Smooth muscle cell (in vitro differentiated cells): ENCODE measurements at regions not wholly inside any gene's neighbourhood (a gene's known extent, or its start where the extent isn't known, plus 50 kb on each side); places are given as distances from the start of the nearest gene placed in this dataset.

Experiments used
- DNase-seq: peaks from one replicate; lab custom pipeline; 2025; ENCODE audit not compliant: unreplicated experiment; lab: John Stamatoyannopoulos, UW
- H2AFZ ChIP-seq: fragments of 200-600 bp; sonication (generic); 2 replicates; pipeline ENCODE4 v1.6.0; 2016; ENCODE audit warnings: antibody characterized with exemption, low read depth, mild to moderate bottlenecking
- H3F3A ChIP-seq: fragments of 200-600 bp; sonication (generic); 2 replicates; pipeline ENCODE4 v1.6.0; 2017; ENCODE audit warnings: antibody characterized with exemption, low read depth
- H3K27ac ChIP-seq: fragments of 200-600 bp; sonication (generic); 2 replicates; pipeline ENCODE4 v1.5.1; 2016; ENCODE audit warnings: low read depth, mild to moderate bottlenecking
- H3K27me3 ChIP-seq: fragments of 200-600 bp; sonication (generic); 2 replicates; pipeline ENCODE4 v1.6.1; 2016; ENCODE audit warnings: low read depth, mild to moderate bottlenecking
- H3K36me3 ChIP-seq: fragments of 200-600 bp; sonication (generic); 2 replicates; pipeline ENCODE4 v1.5.1; 2016; ENCODE audit warnings: low read depth
- H3K4me1 ChIP-seq: fragments of 200-600 bp; sonication (generic); 2 replicates; pipeline ENCODE4 v1.5.1; 2016; ENCODE audit warnings: low read depth
- H3K4me2 ChIP-seq: fragments of 200-600 bp; sonication (generic); 2 replicates; pipeline ENCODE4 v1.6.0; 2016; ENCODE audit warnings: mild to moderate bottlenecking
- H3K4me3 ChIP-seq: fragments of 200-600 bp; sonication (generic); 2 replicates; pipeline ENCODE4 v1.5.1; 2016; ENCODE audit warnings: mild to moderate bottlenecking
- H3K79me2 ChIP-seq: fragments of 200-600 bp; sonication (generic); 2 replicates; pipeline ENCODE4 v1.6.0; 2016; ENCODE audit warnings: low read depth, mild to moderate bottlenecking
- H3K9ac ChIP-seq: fragments of 200-600 bp; sonication (generic); 2 replicates; pipeline ENCODE4 v1.6.0; 2016; ENCODE audit warnings: low read depth
- H3K9me3 ChIP-seq: fragments of 200-600 bp; sonication (generic); replicated peaks from 2 replicates; pipeline ENCODE4 v1.5.1; 2016; ENCODE audit warnings: low read depth
- H4K20me1 ChIP-seq: fragments of 200-600 bp; sonication (generic); 2 replicates; pipeline ENCODE4 v1.6.0; 2016; ENCODE audit warnings: low read depth
- WGBS: methylation state at CpG from one replicate; pipeline ENCODE4 v1.1.7; 2016; ENCODE audit warnings: low lambda C conversion rate; 5-methylcytosine and 5-hydroxymethylcytosine counted together
- TF ChIP-seq, protein P1 (sequence below): fragments of 200-600 bp; sonication (generic); IDR thresholded peaks from 2 replicates; pipeline ENCODE4 v1.5.1; 2017; ENCODE audit warnings: borderline replicate concordance, mild to moderate bottlenecking, antibody characterized with exemption; ENCODE audit not compliant: insufficient read depth, poor library complexity, severe bottlenecking

DNA sequence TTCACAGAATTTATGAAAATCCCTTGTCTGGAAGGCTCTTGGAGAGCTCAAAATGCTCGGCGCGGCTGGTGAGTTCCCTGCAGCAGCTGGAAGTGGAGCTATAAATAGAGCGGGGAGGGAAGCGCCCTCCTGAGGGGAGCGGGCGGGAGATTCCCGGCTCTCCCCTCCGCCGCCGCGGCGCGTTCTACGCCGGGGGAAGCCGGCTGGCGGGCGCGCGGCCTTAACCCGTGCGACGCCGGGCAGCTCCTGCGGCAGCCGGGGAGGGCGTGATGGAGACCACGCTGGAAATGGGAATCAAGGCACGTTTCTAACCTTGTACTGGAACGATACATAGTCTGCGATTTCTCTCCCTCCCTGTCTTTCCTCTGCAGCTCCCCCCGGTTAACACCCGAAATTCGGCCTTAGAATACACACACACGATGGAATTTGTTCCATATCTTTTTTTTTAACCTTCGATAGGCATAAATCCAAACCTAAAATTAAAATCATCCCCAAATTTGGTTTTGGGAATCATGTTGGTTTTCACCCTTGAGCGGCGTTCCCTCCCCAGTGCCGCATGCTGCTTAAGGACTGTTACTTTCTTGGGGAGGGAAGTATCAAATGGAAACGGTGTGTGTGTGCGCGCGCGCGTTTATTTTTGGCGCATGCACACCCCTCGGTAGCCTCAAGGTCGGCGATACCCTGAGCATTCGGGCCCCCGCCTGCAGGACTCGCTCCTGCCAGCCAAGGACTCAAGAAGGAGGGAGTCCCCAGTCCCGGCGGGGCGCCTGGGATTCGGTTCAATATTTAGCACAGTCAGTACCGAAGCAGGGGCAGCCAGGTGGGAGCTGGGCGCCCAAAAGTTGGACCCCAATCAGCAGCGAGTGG, 306.3 kb upstream of the KCNN2 start:
- Histone ChIP-seq H3K9me3 (no peaks in the 10 kb centered on the region), H3K36me3 (no peaks in the 10 kb centered on the region), H3K4me3 (peak overlapping the region; percentile 71), H2AFZ (peak overlapping the region; percentile 88), H3K27ac (no peak overlapping the region), H3K79me2 (no peaks in the 10 kb centered on the region), H3K27me3 (peaks cover 21% of the 10 kb centered on the region), H3K4me1 (peaks cover 12% of the 10 kb centered on the region), H3K4me2 (peak overlapping the region; percentile 95), H3K9ac (no peak overlapping the region), H3F3A (no peaks in the 10 kb centered on the region), H4K20me1 (no peaks in the 10 kb centered on the region)
- 2% methylated on average over 59 of the region's 60 CpGs for WGBS
- TF ChIP-seq, protein P1, sequence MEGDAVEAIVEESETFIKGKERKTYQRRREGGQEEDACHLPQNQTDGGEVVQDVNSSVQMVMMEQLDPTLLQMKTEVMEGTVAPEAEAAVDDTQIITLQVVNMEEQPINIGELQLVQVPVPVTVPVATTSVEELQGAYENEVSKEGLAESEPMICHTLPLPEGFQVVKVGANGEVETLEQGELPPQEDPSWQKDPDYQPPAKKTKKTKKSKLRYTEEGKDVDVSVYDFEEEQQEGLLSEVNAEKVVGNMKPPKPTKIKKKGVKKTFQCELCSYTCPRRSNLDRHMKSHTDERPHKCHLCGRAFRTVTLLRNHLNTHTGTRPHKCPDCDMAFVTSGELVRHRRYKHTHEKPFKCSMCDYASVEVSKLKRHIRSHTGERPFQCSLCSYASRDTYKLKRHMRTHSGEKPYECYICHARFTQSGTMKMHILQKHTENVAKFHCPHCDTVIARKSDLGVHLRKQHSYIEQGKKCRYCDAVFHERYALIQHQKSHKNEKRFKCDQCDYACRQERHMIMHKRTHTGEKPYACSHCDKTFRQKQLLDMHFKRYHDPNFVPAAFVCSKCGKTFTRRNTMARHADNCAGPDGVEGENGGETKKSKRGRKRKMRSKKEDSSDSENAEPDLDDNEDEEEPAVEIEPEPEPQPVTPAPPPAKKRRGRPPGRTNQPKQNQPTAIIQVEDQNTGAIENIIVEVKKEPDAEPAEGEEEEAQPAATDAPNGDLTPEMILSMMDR = peak; percentile 6
- DNase-seq = peak; percentile 28

DNA sequence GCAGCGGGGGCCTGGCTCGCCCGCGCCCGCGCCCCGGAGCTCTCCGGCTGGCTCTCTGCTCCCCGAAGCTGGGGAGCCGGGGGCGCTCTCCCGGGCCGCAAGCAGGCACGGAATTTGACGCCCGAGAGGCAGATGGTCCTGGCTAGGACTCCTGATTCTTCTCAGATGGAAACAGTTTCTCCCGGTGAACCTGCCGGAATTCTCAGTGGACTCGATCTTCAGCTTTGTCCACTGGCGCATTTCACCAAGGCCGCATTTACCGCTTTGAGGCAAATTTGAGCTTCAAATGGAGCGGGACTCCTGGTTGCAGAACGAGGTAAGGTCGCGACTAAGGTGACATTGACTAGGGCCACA, 305.7 kb upstream of the KCNN2 start:
- H3K4me2 ChIP-seq = peak overlapping the region; percentile 95
- H3K79me2 ChIP-seq = no peaks in the 10 kb centered on the region
- H3K4me1 ChIP-seq = peaks cover 12% of the 10 kb centered on the region
- H3K27ac ChIP-seq = no peak overlapping the region
- H3K27me3 ChIP-seq = peaks cover 21% of the 10 kb centered on the region
- no peaks in the 10 kb centered on the region for H3K9me3 ChIP-seq
- peak overlapping the region; percentile 88 for H2AFZ ChIP-seq
- H3F3A ChIP-seq = no peaks in the 10 kb centered on the region
- H3K9ac ChIP-seq = no peak overlapping the region
- H4K20me1 ChIP-seq = no peaks in the 10 kb centered on the region
- TF ChIP-seq, protein P1 = no peak
- 7% methylated on average over 26 of the region's 26 CpGs for WGBS
- peak overlapping the region; percentile 71 for H3K4me3 ChIP-seq
- H3K36me3 ChIP-seq = no peaks in the 10 kb centered on the region
- no peak for DNase-seq

DNA sequence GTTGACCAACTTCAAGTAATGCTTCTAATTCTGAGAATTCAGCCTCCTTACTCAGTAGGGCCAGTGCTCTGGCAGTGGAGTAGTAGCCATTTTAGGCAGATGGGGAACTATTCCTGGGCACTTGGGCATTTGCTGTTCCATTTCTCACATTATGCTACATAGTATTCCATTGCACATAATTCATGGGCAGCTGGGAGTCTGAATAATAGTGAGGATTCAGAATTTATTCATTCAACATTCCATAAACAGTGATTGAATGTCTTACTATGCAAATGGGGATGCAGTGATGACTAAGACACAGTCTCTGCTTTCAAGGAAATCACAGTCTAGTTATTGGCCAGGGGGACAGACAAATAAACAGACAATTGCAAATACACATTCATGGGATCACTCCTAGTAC, 301.0 kb upstream of the KCNN2 start:
- H3K4me1 ChIP-seq = no peaks in the 10 kb centered on the region
- no peak overlapping the region for H3K27ac ChIP-seq
- H3K36me3 ChIP-seq = no peaks in the 10 kb centered on the region
- no peaks in the 10 kb centered on the region for H4K20me1 ChIP-seq
- TF ChIP-seq, protein P1 = no peak
- no peaks in the 10 kb centered on the region for H3K79me2 ChIP-seq
- H3F3A ChIP-seq = no peaks in the 10 kb centered on the region
- H3K4me3 ChIP-seq = no peak overlapping the region
- H3K9ac ChIP-seq = no peak overlapping the region
- H3K27me3 ChIP-seq = peaks cover 15% of the 10 kb centered on the region
- H3K9me3 ChIP-seq = no peaks in the 10 kb centered on the region
- DNase-seq = no peak
- no peak overlapping the region for H2AFZ ChIP-seq
- H3K4me2 ChIP-seq = no peak overlapping the region
